NOMO-1 treated with dmso at 0.1 percent for 144 hours (cell line): ENCODE measurements at regions not wholly inside any gene's neighbourhood (a gene's known extent, or its start where the extent isn't known, plus 50 kb on each side); places are given as distances from the start of the nearest gene placed in this dataset.
"Not testable (repeated sequence)": the region's sequence is repeated elsewhere in the genome, so short reads cannot be mapped to it uniquely, and the experiment has no call there.

Experiments used
- DNase-seq: peaks from one replicate; lab custom pipeline; 2025; ENCODE audit not compliant: unreplicated experiment; lab: John Stamatoyannopoulos, UW

- no peak for DNase-seq
Measured at GRCh38 chr3:94314218-94314883, 251.5 kb downstream of the NSUN3 start.

GRCh38 chr3:94317017-94317416, 254.2 kb downstream of the NSUN3 start:
- DNase-seq, result no peak

GRCh38 chr3:94323596-94323995, 260.7 kb downstream of the NSUN3 start:
- DNase-seq, result no peak

DNA sequence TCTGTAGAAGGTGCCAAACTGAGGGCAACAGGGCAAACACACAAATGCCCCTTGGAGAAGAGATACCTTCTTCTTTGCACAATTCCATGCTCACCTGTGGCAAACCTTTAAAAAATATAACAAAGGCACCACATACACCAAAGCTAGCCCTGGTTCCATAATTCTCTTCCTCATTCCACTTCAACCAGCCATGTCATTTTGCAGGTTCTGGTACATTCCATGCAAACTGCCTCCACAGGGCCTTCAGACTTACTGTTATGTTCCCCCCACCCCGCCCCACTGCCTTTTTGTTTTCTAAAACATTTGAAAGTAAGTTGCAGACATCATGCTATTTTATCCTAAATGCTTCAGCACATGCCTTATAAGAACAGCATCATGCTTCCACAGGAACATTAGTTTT, 269.0 kb downstream of the NSUN3 start:
- DNase-seq, result no peak

- no peak for DNase-seq
Measured at GRCh38 chr3:94336046-94336753, 273.3 kb downstream of the NSUN3 start.

- no peak for DNase-seq
Measured at GRCh38 chr3:94345101-94345500, 282.2 kb downstream of the NSUN3 start.

DNA sequence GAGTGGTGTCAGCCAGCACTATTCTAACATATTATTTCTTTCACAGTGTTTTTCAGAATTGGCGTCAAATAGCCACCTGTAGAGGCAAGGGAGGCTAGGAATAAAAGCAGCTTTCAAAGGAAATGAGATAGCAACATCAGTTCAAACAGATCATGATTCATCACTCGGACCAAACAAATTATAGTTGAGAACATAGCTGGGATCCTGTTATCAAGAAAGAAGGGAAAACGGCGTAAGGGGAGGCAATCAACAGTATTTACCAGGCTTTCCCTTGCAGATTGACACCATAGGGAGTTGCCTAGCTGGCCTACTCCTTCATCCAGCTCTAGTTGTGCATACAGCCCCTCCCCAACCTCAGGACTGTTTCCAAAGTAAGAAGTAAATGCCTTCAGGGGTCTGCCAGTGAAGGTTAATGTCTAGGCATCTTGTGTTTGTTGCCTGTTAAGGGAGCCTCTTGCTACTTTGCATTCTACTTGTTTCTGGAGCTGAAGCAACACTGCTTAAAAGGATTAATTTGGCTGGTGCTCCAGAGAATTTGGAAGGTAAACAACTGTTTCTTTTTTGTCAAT, 286.5 kb downstream of the NSUN3 start:
- DNase-seq, result no peak

DNA sequence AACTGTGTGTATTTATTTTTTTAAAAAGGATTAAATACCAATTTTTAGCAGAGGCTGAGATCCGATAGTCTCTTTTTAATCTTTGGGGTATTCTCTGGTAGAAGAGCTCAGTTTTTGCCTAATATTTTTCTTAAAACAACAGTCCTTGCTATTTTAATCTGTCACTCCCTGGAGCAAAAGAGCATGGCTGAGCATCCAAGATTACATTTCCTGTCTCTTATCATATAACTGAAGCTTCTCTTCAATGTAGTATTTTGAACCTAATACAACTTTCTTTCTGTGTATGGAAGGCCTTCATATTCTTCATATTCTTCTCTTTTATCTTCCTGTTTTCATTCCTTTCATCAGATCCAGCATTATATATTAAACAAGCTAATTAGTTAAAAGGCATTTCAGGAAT, 293.7 kb downstream of the NSUN3 start:
- no peak for DNase-seq

GRCh38 chr3:94359996-94360395, 297.1 kb downstream of the NSUN3 start:
- DNase-seq, result no peak

DNA sequence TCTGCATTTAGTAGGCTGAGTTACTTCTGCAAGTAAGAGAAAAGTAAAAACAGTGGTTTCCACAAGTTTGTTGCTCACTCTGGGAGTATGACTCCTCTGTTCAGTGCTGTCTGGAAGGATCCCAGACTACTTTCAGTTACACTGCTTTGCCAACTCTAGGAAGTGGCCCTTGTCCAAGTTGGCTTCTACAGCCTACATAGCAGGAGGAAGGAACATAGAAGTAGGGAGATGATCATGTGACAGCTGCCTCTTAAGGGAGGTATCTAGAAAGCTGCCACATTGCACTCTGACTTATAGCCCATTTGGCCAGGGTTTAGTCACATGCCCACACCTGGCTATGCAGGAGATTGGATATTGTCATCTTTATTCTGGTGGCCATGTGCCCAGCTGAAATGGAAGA, 298.1 kb downstream of the NSUN3 start:
- DNase-seq, result no peak

- no peak for DNase-seq
Measured at GRCh38 chr3:94362393-94362792, 299.5 kb downstream of the NSUN3 start.

- DNase-seq, result no peak
Measured at GRCh38 chr3:94365006-94365405, 302.1 kb downstream of the NSUN3 start.

GRCh38 chr3:94372026-94372425, 309.2 kb downstream of the NSUN3 start:
- no peak for DNase-seq

- DNase-seq, result no peak
Measured at GRCh38 chr3:94373456-94373855, 310.6 kb downstream of the NSUN3 start.

DNA sequence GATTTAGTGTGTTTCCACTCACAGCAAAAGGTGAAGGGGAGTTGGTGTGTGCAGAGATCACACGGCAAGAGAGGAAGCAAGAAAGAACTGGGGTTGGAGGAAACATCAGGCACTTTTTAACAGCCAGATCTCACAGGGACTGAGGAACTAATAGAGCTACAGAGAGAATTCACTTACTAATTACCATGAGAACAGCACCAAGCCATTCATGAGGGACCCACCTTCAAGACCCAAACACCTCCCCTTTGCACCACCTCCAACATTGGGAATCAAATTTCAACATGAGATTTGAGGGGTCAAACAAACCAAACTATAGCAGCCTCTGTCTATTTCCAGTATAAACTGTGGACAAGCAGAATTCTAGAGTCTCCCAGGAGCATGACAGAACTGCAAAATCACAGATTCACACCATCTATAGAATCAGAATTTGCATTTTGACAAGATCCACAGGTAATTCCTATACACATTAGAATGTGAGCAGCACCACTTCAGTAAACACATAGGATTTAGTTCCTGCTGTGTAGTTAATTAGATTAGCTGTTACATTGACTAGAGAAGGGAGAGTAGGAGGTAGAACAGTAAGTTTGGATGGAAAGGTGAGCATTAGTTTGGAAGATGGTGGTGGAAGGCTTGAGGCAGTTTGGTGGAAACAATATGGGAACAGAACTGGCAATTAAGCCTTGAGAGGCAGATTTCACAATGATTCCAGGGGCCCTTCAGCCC, 311.7 kb downstream of the NSUN3 start:
- DNase-seq, result no peak

- DNase-seq, result not testable (repeated sequence)
Measured at GRCh38 chr3:94377123-94377696, 314.3 kb downstream of the NSUN3 start.

DNA sequence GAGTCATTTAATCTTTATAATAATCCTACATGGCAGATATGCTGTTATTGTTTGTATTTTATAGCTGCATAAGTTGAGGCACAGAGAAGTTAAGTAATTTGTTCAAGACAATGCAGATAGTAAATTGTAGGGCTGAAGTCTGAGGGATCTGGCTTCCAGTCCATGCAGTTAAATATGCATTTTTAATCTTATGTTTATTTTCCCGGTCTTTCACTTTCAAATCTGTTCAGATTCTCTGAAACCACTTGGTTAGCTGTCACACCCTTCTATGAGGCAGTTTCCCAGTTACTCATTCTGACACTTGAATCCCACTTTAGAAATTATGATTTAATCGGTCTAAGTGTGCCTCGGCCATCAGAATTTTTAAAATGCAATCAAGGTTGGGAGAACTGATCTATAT, 315.0 kb downstream of the NSUN3 start:
- DNase-seq, result not testable (repeated sequence)

DNA sequence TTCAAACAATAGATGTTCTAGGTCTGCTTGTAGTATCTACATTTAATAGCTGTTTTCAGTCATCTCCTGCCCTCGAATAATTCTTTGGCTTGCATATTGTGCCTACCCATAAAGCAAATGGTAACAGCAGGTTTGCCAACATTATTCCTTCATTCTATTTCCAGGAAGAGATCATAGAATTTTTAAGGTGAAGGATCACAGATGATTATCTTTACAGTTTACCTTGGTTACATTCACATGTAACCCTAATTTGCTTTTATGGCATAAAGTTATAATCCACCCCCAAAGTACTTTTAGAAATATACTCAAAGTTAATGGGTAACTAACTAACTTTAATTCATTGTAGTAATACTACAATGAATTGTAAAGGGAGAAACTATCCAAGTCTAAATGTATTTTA, 315.5 kb downstream of the NSUN3 start:
- DNase-seq, result no peak

GRCh38 chr3:94379264-94379663, 316.4 kb downstream of the NSUN3 start:
- no peak for DNase-seq

DNA sequence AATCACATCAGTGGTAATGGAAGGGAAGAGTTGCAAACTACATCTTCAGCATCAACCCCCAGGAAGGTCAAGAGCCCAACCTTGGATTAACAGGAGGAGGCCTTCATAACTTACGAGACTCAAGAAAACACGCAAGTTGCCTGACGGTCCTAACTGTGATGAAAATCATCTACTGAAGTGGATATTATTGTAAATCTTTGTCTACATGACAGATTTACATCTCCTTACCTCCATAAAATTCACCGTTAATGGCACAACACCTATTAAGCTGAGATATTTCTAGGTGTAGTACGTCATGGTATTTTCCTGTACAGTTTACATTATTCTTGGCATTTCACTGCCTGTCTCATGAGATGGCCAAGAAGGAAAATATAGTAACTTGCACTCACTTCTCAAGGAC, 332.0 kb downstream of the NSUN3 start:
- no peak for DNase-seq

DNA sequence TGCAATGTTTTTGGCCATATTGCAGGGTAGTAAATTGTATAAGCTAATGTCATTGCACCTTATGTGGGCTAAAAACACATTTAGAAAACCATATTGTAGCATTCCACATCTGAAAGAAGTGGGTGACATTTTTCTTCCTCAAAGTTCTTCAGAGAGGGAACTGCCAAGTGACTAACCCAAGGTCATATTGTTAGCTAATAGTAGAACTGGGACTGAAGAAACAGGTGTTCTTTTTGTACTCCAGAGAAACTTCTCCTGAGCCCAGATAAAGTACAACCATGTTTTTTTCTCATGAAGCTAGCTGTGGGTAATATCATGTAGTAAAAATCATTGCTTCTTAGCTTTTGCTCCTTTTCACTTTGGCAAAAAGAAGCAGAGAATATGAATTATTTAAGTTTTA, 333.0 kb downstream of the NSUN3 start:
- DNase-seq, result no peak

- no peak for DNase-seq
Measured at GRCh38 chr3:94398036-94398435, 335.2 kb downstream of the NSUN3 start.
